ENCODE measurements at regions not wholly inside any gene's neighbourhood (a gene's known extent, or its start where the extent isn't known, plus 50 kb on each side); places are given as distances from the start of the nearest gene placed in this dataset.
"Not testable (repeated sequence)": the region's sequence is repeated elsewhere in the genome, so short reads cannot be mapped to it uniquely, and the experiment has no call there.

- DNase-seq (ENCODE audit: low read depth in 4 of 4, low spot score in 3 of 4) = no peak
These were observed 89.1 kb downstream of the ACTL7B start for GRCh38 chr9:108766626-108767161.

- no peak for DNase-seq (ENCODE audit: low read depth in 4 of 4, low spot score in 3 of 4)
These were observed 90.5 kb downstream of the ACTL7B start for GRCh38 chr9:108765265-108765664.

- DNase-seq (ENCODE audit: low read depth in 4 of 4, low spot score in 3 of 4) = no peak
These were observed 93.3 kb downstream of the ACTL7B start for GRCh38 chr9:108762348-108763055.

GRCh38 chr9:108761655-108762347, 94.0 kb downstream of the ACTL7B start:
- DNase-seq (ENCODE audit: low read depth in 4 of 4, low spot score in 3 of 4) = peak in 2 of 4 donors; percentile 10 to 22

GRCh38 chr9:108760841-108761240, 94.9 kb downstream of the ACTL7B start:
- DNase-seq (ENCODE audit: low read depth in 4 of 4, low spot score in 3 of 4) = no peak

- DNase-seq (ENCODE audit: low read depth in 4 of 4, low spot score in 3 of 4) = no peak
These were observed 96.0 kb downstream of the ACTL7B start for GRCh38 chr9:108759835-108760234.

- DNase-seq (ENCODE audit: low read depth in 4 of 4, low spot score in 3 of 4) = no peak
These were observed 96.4 kb downstream of the ACTL7B start for GRCh38 chr9:108759399-108759798.

GRCh38 chr9:108756746-108757490, 98.9 kb downstream of the ACTL7B start:
- no peak for DNase-seq (ENCODE audit: low read depth in 4 of 4, low spot score in 3 of 4)

GRCh38 chr9:108755979-108756378, 99.8 kb downstream of the ACTL7B start:
- no peak for DNase-seq (ENCODE audit: low read depth in 4 of 4, low spot score in 3 of 4)

- DNase-seq (ENCODE audit: low read depth in 4 of 4, low spot score in 3 of 4) = no peak
These were observed 104.4 kb downstream of the ACTL7B start for GRCh38 chr9:108751369-108751768.

GRCh38 chr9:108750661-108751215, 105.0 kb downstream of the ACTL7B start:
- no peak for DNase-seq (ENCODE audit: low read depth in 4 of 4, low spot score in 3 of 4)

- DNase-seq (ENCODE audit: low read depth in 4 of 4, low spot score in 3 of 4) = no peak
These were observed 107.0 kb downstream of the ACTL7B start for GRCh38 chr9:108748776-108749175.

GRCh38 chr9:108746864-108747263, 108.9 kb downstream of the ACTL7B start:
- DNase-seq (ENCODE audit: low read depth in 4 of 4, low spot score in 3 of 4) = no peak

GRCh38 chr9:108746001-108746400, 109.8 kb downstream of the ACTL7B start:
- DNase-seq (ENCODE audit: low read depth in 4 of 4, low spot score in 3 of 4) = no peak

- DNase-seq (ENCODE audit: low read depth in 4 of 4, low spot score in 3 of 4) = no peak
These were observed 111.1 kb downstream of the ACTL7B start for GRCh38 chr9:108744641-108745040.

GRCh38 chr9:108743901-108744371, 111.8 kb downstream of the ACTL7B start:
- peak; percentile 36 to 63 (median 54) for DNase-seq (ENCODE audit: low read depth in 4 of 4, low spot score in 3 of 4)

GRCh38 chr9:108743416-108743815, 112.4 kb downstream of the ACTL7B start:
- DNase-seq (ENCODE audit: low read depth in 4 of 4, low spot score in 3 of 4) = no peak

GRCh38 chr9:108742191-108742590, 113.6 kb downstream of the ACTL7B start:
- no peak for DNase-seq (ENCODE audit: low read depth in 4 of 4, low spot score in 3 of 4)

GRCh38 chr9:108731292-108731691, 124.5 kb downstream of the ACTL7B start:
- not testable (repeated sequence) for DNase-seq (ENCODE audit: low read depth in 4 of 4, low spot score in 3 of 4)

GRCh38 chr9:108727580-108728111, 128.1 kb downstream of the ACTL7B start:
- DNase-seq (ENCODE audit: low read depth in 4 of 4, low spot score in 3 of 4) = no peak

GRCh38 chr9:108724652-108725051, 131.1 kb downstream of the ACTL7B start:
- no peak for DNase-seq (ENCODE audit: low read depth in 4 of 4, low spot score in 3 of 4)

Measured in left renal pelvis (tissue), 4 donors.